ENCODE measurements at regions not wholly inside any gene's neighbourhood (a gene's known extent, or its start where the extent isn't known, plus 50 kb on each side); places are given as distances from the start of the nearest gene placed in this dataset.
"Not testable (repeated sequence)": the region's sequence is repeated elsewhere in the genome, so short reads cannot be mapped to it uniquely, and the experiment has no call there.

DNA sequence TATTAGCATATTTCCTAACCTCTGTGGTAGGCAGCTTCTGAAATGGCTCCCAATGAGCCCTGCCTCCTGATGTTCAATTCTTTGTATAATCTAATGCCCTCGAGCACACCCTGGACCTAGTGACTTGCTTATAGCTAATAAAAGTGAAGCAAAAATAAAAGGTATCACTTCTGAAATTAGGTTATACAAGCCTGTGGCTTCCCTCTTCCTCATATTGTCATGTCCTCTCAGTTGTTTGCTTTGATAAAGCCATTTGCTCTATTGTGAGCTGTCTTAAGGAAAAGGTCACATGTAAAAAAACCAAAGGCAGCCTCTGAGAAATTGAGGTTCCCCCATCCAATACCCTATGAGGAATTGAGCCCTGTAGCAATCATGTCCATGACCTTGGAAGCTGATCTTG, 442.1 kb upstream of the ADGRB3 start:
- Histone ChIP-seq H3K4me1 (ENCODE audit: control insufficient read depth, insufficient read depth, low read length) (no peaks in the 10 kb centered on the region), H3K27me3 (replicated peaks; ENCODE audit: control insufficient read depth, insufficient read depth, low read length) (no peaks in the 10 kb centered on the region), H3K4me3 (ENCODE audit: low read length) (no peak overlapping the region), H3K9me3 (ENCODE audit: control insufficient read depth, low read length) (no peaks in the 10 kb centered on the region), H3K9ac (ENCODE audit: low read length) (no peak overlapping the region), H3K36me3 (ENCODE audit: control insufficient read depth, insufficient read depth, low read length, severe bottlenecking) (no peaks in the 10 kb centered on the region)
- no peak for DNase-seq (ENCODE audit: low read depth)

DNA sequence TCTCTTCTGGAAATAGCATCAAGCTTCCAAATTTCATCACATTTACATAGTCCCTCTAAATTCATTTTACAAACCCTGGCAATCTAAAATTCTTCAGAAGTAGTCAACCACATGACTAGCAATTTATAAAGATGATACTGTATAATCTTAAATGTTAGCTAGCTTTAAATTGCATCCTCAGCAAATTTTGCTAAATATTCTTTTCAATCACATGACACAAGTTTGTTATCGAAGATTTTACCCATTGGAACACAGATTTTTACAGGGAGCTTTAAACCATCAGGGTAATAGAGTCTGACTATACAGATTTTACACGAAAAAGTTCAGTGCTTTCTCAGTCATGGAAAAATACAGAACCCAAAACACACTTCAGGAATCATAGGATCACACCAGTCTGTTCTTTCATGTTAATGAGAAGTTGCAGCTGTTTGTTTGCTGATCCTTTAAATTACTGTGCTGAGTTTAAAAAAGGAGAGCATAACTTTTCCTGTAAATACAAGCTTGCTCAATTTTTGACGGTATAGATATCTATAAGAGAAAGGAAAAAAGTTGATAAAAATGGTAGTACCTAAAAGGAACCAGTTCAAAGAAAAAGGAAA, 445.8 kb upstream of the ADGRB3 start:
- Histone ChIP-seq H3K27me3 (replicated peaks; ENCODE audit: control insufficient read depth, insufficient read depth, low read length) (no peaks in the 10 kb centered on the region), H3K9me3 (ENCODE audit: control insufficient read depth, low read length) (no peaks in the 10 kb centered on the region), H3K9ac (ENCODE audit: low read length) (no peak overlapping the region), H3K4me3 (ENCODE audit: low read length) (no peak overlapping the region), H3K4me1 (ENCODE audit: control insufficient read depth, insufficient read depth, low read length) (no peaks in the 10 kb centered on the region), H3K36me3 (ENCODE audit: control insufficient read depth, insufficient read depth, low read length, severe bottlenecking) (no peaks in the 10 kb centered on the region)
- DNase-seq (ENCODE audit: low read depth), result no peak

DNA sequence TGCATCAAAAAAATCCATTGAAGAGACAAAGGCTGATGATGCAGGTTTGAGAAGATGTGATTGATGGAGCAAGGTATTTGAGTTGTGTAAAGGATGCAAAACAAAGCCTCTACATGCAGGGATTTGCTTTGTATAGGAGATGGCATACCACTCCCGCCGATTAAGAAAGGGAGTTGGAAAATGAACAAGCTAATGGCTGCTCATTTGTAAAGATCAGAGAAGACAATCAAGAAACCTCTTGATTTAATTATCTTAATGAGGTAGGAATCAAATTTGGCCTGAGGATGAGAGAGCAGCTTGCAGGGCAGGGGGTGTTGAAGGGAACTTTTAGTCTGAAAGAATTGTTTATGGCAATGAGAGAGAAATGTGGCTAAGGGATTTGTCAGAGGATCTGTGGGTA, 448.2 kb upstream of the ADGRB3 start:
- no peaks in the 10 kb centered on the region for H3K36me3 ChIP-seq (ENCODE audit: control insufficient read depth, insufficient read depth, low read length, severe bottlenecking)
- H3K9ac ChIP-seq (ENCODE audit: low read length), result no peak overlapping the region
- no peak overlapping the region for H3K4me3 ChIP-seq (ENCODE audit: low read length)
- no peaks in the 10 kb centered on the region for H3K4me1 ChIP-seq (ENCODE audit: control insufficient read depth, insufficient read depth, low read length)
- no peaks in the 10 kb centered on the region for H3K27me3 ChIP-seq (replicated peaks; ENCODE audit: control insufficient read depth, insufficient read depth, low read length)
- no peak for DNase-seq (ENCODE audit: low read depth)
- no peaks in the 10 kb centered on the region for H3K9me3 ChIP-seq (ENCODE audit: control insufficient read depth, low read length)

DNA sequence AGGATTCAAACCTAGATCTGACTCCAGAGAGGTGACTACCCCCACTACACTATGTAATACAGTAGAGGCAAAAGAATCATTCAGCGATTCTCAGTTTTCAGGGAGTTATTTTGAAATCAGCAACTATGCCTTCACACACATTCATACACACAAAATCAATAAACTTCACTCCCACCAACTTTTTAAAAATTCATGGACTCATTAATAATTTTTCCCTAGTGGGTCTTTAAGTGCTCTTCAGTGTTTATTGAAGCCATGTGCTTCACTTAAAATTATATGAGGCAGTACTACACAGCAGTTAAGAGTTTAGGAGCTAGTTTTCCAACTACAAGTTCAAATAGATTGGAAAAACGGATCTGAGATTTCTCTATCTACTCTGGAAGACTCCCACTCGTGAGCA, 452.7 kb upstream of the ADGRB3 start:
- Histone ChIP-seq H3K9ac (ENCODE audit: low read length) (no peak overlapping the region), H3K36me3 (ENCODE audit: control insufficient read depth, insufficient read depth, low read length, severe bottlenecking) (no peaks in the 10 kb centered on the region), H3K9me3 (ENCODE audit: control insufficient read depth, low read length) (no peaks in the 10 kb centered on the region), H3K4me1 (ENCODE audit: control insufficient read depth, insufficient read depth, low read length) (no peaks in the 10 kb centered on the region), H3K27me3 (replicated peaks; ENCODE audit: control insufficient read depth, insufficient read depth, low read length) (no peaks in the 10 kb centered on the region), H3K4me3 (ENCODE audit: low read length) (no peak overlapping the region)
- no peak for DNase-seq (ENCODE audit: low read depth)

DNA sequence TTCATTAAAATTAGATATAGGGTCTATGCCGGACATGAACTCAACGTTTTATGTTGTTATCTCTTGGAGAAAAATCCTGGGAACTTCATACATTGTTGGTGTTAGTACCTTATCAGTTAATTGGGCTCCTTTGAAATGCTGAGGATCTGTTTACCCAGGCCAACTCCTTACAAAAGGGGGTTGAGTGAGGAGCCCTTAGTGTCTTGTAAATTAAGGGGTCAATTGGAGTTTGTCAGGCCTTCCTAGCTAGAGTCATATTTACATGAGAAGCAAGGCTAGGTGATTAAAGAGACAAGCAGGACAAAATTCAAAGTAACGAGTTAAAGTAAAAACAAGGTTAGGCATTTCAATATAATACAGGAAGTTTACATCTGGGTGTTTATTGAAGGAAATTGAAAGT, 454.1 kb upstream of the ADGRB3 start:
- not testable (repeated sequence) for H3K4me3 ChIP-seq (ENCODE audit: low read length); H3K9ac ChIP-seq (ENCODE audit: low read length); H3K27me3 ChIP-seq (replicated peaks; ENCODE audit: control insufficient read depth, insufficient read depth, low read length); H3K4me1 ChIP-seq (ENCODE audit: control insufficient read depth, insufficient read depth, low read length); DNase-seq (ENCODE audit: low read depth); H3K9me3 ChIP-seq (ENCODE audit: control insufficient read depth, low read length); H3K36me3 ChIP-seq (ENCODE audit: control insufficient read depth, insufficient read depth, low read length, severe bottlenecking)

DNA sequence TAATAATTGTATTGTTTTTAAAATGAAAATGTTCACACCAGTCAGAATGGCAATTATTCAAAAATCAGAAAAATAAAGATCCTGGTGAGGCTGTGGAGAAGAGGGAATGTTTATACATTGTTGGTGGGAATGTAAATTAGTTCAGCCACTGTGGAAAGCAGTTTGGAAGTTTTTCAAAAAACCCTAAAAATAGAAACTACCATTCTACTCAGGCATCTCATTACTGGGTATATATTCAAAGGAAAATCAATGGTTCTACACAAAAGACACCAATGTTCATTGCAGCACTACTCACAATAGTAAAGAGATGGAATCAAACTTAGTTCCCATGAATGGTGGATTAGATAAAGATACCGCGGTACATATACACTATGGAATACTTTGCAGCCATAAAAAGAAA, 461.5 kb upstream of the ADGRB3 start:
- DNase-seq (ENCODE audit: low read depth), result no peak
- Histone ChIP-seq H3K9ac (ENCODE audit: low read length) (no peak overlapping the region), H3K4me3 (ENCODE audit: low read length) (no peak overlapping the region), H3K9me3 (ENCODE audit: control insufficient read depth, low read length) (peaks cover 8% of the 10 kb centered on the region), H3K4me1 (ENCODE audit: control insufficient read depth, insufficient read depth, low read length) (no peaks in the 10 kb centered on the region), H3K36me3 (ENCODE audit: control insufficient read depth, insufficient read depth, low read length, severe bottlenecking) (no peaks in the 10 kb centered on the region), H3K27me3 (replicated peaks; ENCODE audit: control insufficient read depth, insufficient read depth, low read length) (no peaks in the 10 kb centered on the region)

DNA sequence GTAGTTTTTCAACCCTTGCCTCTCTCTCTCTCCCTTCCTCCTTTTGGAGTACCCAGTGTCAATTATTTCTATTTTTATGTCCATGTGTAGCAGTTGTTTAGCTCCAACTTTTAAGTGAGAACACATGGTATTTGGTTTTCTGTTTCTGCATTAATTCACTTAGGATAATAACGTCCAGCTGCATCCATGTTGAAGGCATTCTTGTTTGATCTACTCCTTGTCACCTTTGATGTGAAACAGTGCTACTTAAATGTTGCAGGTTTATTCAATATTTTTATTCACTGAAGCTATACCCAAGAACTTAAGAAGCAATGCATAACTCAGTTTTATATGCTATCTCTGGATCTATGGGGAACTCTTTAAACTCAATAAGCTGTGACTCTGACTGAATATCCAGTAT, 465.2 kb upstream of the ADGRB3 start:
- no peaks in the 10 kb centered on the region for H3K36me3 ChIP-seq (ENCODE audit: control insufficient read depth, insufficient read depth, low read length, severe bottlenecking)
- H3K4me1 ChIP-seq (ENCODE audit: control insufficient read depth, insufficient read depth, low read length), result no peaks in the 10 kb centered on the region

DNA sequence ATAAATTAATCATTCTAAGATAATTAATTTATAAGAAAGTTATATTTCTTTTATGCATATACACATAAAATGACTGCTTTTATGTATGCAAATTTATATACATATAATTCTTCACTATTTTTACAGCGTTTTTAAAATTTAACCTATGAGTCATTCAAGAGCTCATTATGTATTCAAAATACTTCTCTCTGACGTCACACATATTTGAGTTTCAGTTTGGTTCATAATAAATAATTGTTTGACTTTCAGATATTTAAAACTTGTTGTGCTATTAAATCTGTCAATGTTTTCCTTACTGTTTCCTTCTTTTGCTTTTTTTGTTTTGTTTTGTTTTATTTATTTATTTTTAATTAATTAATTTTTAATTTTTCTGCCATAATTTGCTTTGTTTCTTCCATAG, 467.5 kb upstream of the ADGRB3 start:
- Histone ChIP-seq H3K36me3 (ENCODE audit: control insufficient read depth, insufficient read depth, low read length, severe bottlenecking) (no peaks in the 10 kb centered on the region), H3K4me3 (ENCODE audit: low read length) (no peak overlapping the region), H3K9ac (ENCODE audit: low read length) (no peak overlapping the region), H3K27me3 (replicated peaks; ENCODE audit: control insufficient read depth, insufficient read depth, low read length) (no peaks in the 10 kb centered on the region), H3K9me3 (ENCODE audit: control insufficient read depth, low read length) (peaks cover 8% of the 10 kb centered on the region), H3K4me1 (ENCODE audit: control insufficient read depth, insufficient read depth, low read length) (no peaks in the 10 kb centered on the region)
- no peak for DNase-seq (ENCODE audit: low read depth)

More for the DNA sequence above, 465.2 kb upstream of the ADGRB3 start:
- Histone ChIP-seq H3K9ac (ENCODE audit: low read length) (no peak overlapping the region), H3K4me3 (ENCODE audit: low read length) (no peak overlapping the region), H3K27me3 (replicated peaks; ENCODE audit: control insufficient read depth, insufficient read depth, low read length) (no peaks in the 10 kb centered on the region), H3K9me3 (ENCODE audit: control insufficient read depth, low read length) (peaks cover 8% of the 10 kb centered on the region)
- no peak for DNase-seq (ENCODE audit: low read depth)

DNA sequence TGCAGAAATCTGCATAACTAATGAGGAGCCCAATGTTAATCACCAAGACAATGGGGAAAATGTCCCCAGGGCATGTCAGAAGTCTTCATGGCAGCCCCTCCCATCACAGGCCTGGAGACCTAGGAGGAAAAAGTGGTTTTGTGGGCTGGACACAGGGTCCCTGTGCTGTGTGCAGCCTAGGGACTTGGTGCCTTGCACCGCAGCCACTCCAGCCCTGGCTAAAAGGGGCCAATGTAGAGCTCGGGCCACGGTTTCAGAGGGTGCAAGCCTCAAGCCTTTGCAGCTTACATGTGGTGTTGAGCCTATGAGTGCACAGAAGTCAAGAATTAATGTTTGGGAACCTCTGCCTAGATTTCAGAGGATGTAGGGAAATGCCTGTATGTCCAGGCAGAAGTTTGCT, 474.3 kb upstream of the ADGRB3 start:
- not testable (repeated sequence) for H3K9ac ChIP-seq (ENCODE audit: low read length); H3K4me3 ChIP-seq (ENCODE audit: low read length); DNase-seq (ENCODE audit: low read depth); H3K4me1 ChIP-seq (ENCODE audit: control insufficient read depth, insufficient read depth, low read length); H3K9me3 ChIP-seq (ENCODE audit: control insufficient read depth, low read length); H3K27me3 ChIP-seq (replicated peaks; ENCODE audit: control insufficient read depth, insufficient read depth, low read length); H3K36me3 ChIP-seq (ENCODE audit: control insufficient read depth, insufficient read depth, low read length, severe bottlenecking)

DNA sequence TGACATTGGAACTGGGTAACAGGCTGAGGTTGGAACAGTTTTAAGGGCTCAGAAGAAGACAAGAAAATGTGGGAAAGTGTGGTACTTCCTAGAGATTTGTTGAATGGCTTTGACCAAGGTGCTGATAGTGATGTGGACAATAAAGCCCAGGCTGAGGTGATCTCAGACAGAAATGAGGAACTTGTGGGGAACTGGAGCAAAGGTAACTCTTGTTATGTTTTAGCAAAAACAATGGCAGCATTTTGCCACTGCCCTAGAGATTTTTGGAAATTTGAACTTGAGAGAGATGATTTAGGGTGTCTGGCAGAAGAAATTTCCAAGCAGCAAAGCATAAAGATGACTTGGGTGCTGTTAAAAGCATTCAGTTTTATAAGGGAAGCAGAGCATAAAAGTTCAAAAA, 474.7 kb upstream of the ADGRB3 start:
- Histone ChIP-seq H3K36me3 (ENCODE audit: control insufficient read depth, insufficient read depth, low read length, severe bottlenecking) (no peaks in the 10 kb centered on the region), H3K4me3 (ENCODE audit: low read length) (no peak overlapping the region), H3K9ac (ENCODE audit: low read length) (no peak overlapping the region), H3K4me1 (ENCODE audit: control insufficient read depth, insufficient read depth, low read length) (no peaks in the 10 kb centered on the region), H3K9me3 (ENCODE audit: control insufficient read depth, low read length) (no peaks in the 10 kb centered on the region), H3K27me3 (replicated peaks; ENCODE audit: control insufficient read depth, insufficient read depth, low read length) (no peaks in the 10 kb centered on the region)
- no peak for DNase-seq (ENCODE audit: low read depth)

DNA sequence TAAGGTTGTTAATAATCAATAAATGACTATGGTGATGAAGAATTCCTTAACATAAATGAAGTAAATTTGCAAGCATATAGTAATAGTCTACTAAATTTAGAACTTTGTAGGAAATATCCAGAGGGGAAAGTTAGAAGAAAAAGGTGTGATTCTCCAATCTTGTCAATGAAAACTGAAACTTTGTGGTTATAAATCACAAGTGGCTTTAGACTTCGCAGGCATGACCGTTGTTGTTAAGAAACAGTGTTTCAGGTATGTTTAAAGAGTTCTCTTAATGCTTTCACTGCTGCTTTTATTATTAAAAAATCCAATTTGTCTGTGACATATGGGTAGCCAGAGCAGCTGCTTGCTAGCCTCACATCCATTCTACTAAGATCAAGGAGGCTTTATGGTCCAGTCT, 475.6 kb upstream of the ADGRB3 start:
- no peaks in the 10 kb centered on the region for H3K9me3 ChIP-seq (ENCODE audit: control insufficient read depth, low read length)
- H3K36me3 ChIP-seq (ENCODE audit: control insufficient read depth, insufficient read depth, low read length, severe bottlenecking), result no peaks in the 10 kb centered on the region
- H3K4me1 ChIP-seq (ENCODE audit: control insufficient read depth, insufficient read depth, low read length), result no peaks in the 10 kb centered on the region
- H3K27me3 ChIP-seq (replicated peaks; ENCODE audit: control insufficient read depth, insufficient read depth, low read length), result no peaks in the 10 kb centered on the region
- H3K4me3 ChIP-seq (ENCODE audit: low read length), result no peak overlapping the region
- no peak for DNase-seq (ENCODE audit: low read depth)
- H3K9ac ChIP-seq (ENCODE audit: low read length), result no peak overlapping the region

DNA sequence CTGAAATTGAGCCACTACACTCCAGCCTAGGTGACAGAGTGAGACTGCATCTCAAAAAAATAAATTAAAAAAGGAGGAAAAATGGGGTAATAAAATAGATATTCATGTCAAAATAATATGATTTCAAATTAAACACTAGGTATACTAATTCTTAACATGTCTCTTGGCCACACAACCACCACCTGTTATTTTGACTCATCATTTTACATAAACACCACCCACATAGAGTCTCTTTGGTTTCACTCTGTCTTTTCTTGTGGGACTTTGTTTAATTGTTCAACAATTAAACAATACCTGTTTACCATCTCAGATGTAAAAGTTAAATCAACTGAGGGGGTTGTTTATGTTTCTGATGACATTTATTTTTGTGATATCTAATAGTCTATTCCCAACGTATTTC, 476.8 kb upstream of the ADGRB3 start:
- no peak for DNase-seq (ENCODE audit: low read depth)

More for the DNA sequence above, 476.8 kb upstream of the ADGRB3 start:
- H3K9me3 ChIP-seq (ENCODE audit: control insufficient read depth, low read length), result no peaks in the 10 kb centered on the region
- H3K9ac ChIP-seq (ENCODE audit: low read length), result no peak overlapping the region
- H3K4me1 ChIP-seq (ENCODE audit: control insufficient read depth, insufficient read depth, low read length), result no peaks in the 10 kb centered on the region
- H3K36me3 ChIP-seq (ENCODE audit: control insufficient read depth, insufficient read depth, low read length, severe bottlenecking), result no peaks in the 10 kb centered on the region
- no peak overlapping the region for H3K4me3 ChIP-seq (ENCODE audit: low read length)
- no peaks in the 10 kb centered on the region for H3K27me3 ChIP-seq (replicated peaks; ENCODE audit: control insufficient read depth, insufficient read depth, low read length)
